Right lobe of liver (tissue), 4 donors: ENCODE measurements at regions not wholly inside any gene's neighbourhood (a gene's known extent, or its start where the extent isn't known, plus 50 kb on each side); places are given as distances from the start of the nearest gene placed in this dataset.

Experiments used
- CTCF ChIP-seq, 4 donors: fragments of 200-600 bp in 3 of 4; fragments of 450-650 bp in 1 of 4; IDR thresholded peaks; one replicate each; pipeline versions ENCODE4 v1.5.1 to v1.8.0; 2016 to 2022; ENCODE audit warnings: antibody characterized with exemption in 4 of 4, mild to moderate bottlenecking in 2 of 4
- POLR2A ChIP-seq: fragments of 450-650 bp; IDR thresholded peaks from one replicate; pipeline ENCODE4 v1.6.1; 2017; ENCODE audit warnings: antibody characterized with exemption, mild to moderate bottlenecking
- donor health status: DM: no; HTN: no; CAD: no.
- donor health status: DM: no; HTN: no; CAD: no.
- donor health status: DM: no; HTN: yes; CAD: no.

- TF ChIP-seq CTCF (IDR thresholded peaks at IDR 0.05): no peak
- no peak for TF ChIP-seq POLR2A
These were observed 729.8 kb downstream of the PRELID2 start for GRCh38 chr5:145105384-145105783.
